ENCODE measurements at regions not wholly inside any gene's neighbourhood (a gene's known extent, or its start where the extent isn't known, plus 50 kb on each side); places are given as distances from the start of the nearest gene placed in this dataset.

DNA sequence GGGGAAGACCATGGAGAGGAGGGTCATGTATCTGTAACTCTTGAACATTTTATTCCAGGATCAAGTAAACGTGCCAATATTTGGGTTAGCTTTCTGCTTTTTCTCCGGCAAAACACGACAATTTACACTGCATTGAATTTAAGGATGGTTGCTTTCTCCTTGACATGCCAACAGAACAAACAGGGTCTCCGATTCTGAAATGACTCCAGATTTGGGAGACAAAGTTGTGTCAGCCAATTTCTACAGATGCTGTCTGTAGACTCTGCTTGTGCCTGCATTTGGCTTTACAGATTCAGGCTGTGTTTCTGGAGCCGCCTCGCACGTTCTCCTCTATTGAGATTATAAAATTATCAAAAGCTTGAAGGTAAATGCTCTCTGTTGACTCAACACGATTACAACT lies 207.0 kb downstream of the ASMT start:
- intact Hi-C loops (cut with micrococcal nuclease; ENCODE audit: unreplicated experiment): no loop called here
- POLR2A ChIA-PET (ENCODE audit: low non-redundant PET): no interaction called here
- no peak for TF ChIP-seq EZH2 (IDR thresholded peaks at IDR 0.05; ENCODE audit: borderline replicate concordance, low read depth, low read length, poor library complexity, severe bottlenecking)
- TF ChIP-seq, protein P1, sequence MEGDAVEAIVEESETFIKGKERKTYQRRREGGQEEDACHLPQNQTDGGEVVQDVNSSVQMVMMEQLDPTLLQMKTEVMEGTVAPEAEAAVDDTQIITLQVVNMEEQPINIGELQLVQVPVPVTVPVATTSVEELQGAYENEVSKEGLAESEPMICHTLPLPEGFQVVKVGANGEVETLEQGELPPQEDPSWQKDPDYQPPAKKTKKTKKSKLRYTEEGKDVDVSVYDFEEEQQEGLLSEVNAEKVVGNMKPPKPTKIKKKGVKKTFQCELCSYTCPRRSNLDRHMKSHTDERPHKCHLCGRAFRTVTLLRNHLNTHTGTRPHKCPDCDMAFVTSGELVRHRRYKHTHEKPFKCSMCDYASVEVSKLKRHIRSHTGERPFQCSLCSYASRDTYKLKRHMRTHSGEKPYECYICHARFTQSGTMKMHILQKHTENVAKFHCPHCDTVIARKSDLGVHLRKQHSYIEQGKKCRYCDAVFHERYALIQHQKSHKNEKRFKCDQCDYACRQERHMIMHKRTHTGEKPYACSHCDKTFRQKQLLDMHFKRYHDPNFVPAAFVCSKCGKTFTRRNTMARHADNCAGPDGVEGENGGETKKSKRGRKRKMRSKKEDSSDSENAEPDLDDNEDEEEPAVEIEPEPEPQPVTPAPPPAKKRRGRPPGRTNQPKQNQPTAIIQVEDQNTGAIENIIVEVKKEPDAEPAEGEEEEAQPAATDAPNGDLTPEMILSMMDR (conservative IDR thresholded peaks at IDR 0.05; ENCODE audit: low read depth, low read length): no peak

DNA sequence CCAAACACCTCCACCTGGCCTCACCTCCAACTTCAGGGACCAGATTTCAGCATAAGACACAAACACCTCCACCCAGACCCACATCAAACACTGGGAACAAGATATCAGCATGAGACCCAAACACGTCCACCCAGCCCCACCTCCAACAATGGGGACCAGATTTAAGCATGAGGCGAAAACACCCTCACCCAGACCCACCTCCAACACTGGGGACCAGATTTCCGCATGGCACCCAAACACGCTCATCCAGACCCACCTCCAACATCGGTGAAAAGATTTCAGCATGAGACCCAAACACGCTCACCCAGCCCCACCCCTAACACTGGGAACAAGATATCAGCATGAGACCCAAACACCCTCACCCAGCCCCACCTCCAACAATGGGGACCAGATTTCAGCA lies 210.0 kb downstream of the ASMT start:
- TF ChIP-seq, protein P1 (conservative IDR thresholded peaks at IDR 0.05; ENCODE audit: low read depth, low read length): no peak
- TF ChIP-seq EZH2 (IDR thresholded peaks at IDR 0.05; ENCODE audit: borderline replicate concordance, low read depth, low read length, poor library complexity, severe bottlenecking): no peak
- BruUV-seq (replicated peaks): no TSS peak

More for the DNA sequence above, 207.0 kb downstream of the ASMT start:
- Histone ChIP-seq H3K4me3 (ENCODE audit: low read depth, low read length, poor library complexity, severe bottlenecking) (no peak overlapping the region), H3K27me3 (replicated peaks; ENCODE audit: insufficient read depth, low read depth, low read length, poor library complexity) (no peaks in the 10 kb centered on the region), H3K36me3 (ENCODE audit: insufficient read depth, low read length, poor library complexity, severe bottlenecking) (no peaks in the 10 kb centered on the region), H3K27ac (ENCODE audit: low read depth, low read length, poor library complexity, severe bottlenecking) (no peak overlapping the region), H3K9me3 (ENCODE audit: low read depth, low read length, poor library complexity, severe bottlenecking) (no peaks in the 10 kb centered on the region), H3K4me1 (ENCODE audit: insufficient read depth, low read length, poor library complexity, severe bottlenecking) (no peaks in the 10 kb centered on the region)
- CTCF ChIA-PET: no interaction called here
- no peak for DNase-seq (ENCODE audit: low spot score)
- BruUV-seq (replicated peaks): no TSS peak

DNA sequence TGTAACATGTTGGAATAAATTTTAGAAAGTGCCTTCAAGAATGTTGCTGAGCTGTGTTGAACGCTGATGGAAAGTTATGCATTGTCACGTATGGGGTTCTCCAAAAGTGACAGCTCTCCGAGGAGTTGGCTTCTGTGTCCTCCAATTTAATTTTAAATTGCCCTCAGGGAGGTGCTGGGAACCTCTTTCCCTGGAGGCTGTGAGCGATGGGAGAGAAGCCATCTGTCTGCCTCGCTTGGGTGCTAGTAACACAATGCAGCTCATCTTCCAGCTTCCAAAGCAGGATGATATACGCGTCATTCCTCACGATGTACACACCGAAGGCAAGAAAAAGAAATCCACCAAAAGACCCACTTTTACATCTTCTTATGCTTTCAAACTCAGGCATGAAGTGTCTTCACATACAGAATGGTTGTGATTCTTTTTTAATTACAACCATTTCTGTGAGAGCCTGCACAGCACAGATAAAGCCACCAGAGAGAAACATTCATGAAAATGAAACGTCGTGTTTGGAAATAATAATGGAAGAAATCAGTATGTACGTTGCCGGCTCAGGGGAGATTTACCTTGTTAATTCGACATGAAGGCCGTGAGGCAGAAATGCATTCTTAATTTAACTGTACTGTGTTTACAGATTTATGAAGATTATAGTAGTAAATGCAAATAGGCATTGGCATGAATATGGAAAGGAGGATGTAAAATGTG lies 218.9 kb downstream of the ASMT start:
- H3K27me3 ChIP-seq (replicated peaks; ENCODE audit: insufficient read depth, low read depth, low read length, poor library complexity): no peaks in the 10 kb centered on the region
- H3K4me1 ChIP-seq (ENCODE audit: insufficient read depth, low read length, poor library complexity, severe bottlenecking): no peaks in the 10 kb centered on the region
- BruUV-seq (replicated peaks): no TSS peak
- no peak for DNase-seq (ENCODE audit: low spot score)
- H3K27ac ChIP-seq (ENCODE audit: low read depth, low read length, poor library complexity, severe bottlenecking): no peak overlapping the region
- intact Hi-C loops (cut with micrococcal nuclease; ENCODE audit: unreplicated experiment): no loop called here
- peaks cover 6% of the 10 kb centered on the region for H3K9me3 ChIP-seq (ENCODE audit: low read depth, low read length, poor library complexity, severe bottlenecking)
- H3K4me3 ChIP-seq (ENCODE audit: low read depth, low read length, poor library complexity, severe bottlenecking): no peak overlapping the region
- H3K36me3 ChIP-seq (ENCODE audit: insufficient read depth, low read length, poor library complexity, severe bottlenecking): no peaks in the 10 kb centered on the region
- TF ChIP-seq, protein P1 (conservative IDR thresholded peaks at IDR 0.05; ENCODE audit: low read depth, low read length): no peak
- TF ChIP-seq EZH2 (IDR thresholded peaks at IDR 0.05; ENCODE audit: borderline replicate concordance, low read depth, low read length, poor library complexity, severe bottlenecking): no peak
- CTCF ChIA-PET: no interaction called here
- POLR2A ChIA-PET (ENCODE audit: low non-redundant PET): no interaction called here

More for the DNA sequence above, 210.0 kb downstream of the ASMT start:
- H3K27me3 ChIP-seq (replicated peaks; ENCODE audit: insufficient read depth, low read depth, low read length, poor library complexity): no peaks in the 10 kb centered on the region
- no peaks in the 10 kb centered on the region for H3K4me1 ChIP-seq (ENCODE audit: insufficient read depth, low read length, poor library complexity, severe bottlenecking)
- H3K4me3 ChIP-seq (ENCODE audit: low read depth, low read length, poor library complexity, severe bottlenecking): no peak overlapping the region
- ChIA-PET POLR2A (ENCODE audit: low non-redundant PET) (no interaction called here), CTCF (no interaction called here)
- H3K36me3 ChIP-seq (ENCODE audit: insufficient read depth, low read length, poor library complexity, severe bottlenecking): no peaks in the 10 kb centered on the region
- no peak for DNase-seq (ENCODE audit: low spot score)
- no peaks in the 10 kb centered on the region for H3K9me3 ChIP-seq (ENCODE audit: low read depth, low read length, poor library complexity, severe bottlenecking)
- intact Hi-C loops (cut with micrococcal nuclease; ENCODE audit: unreplicated experiment): no loop called here
- H3K27ac ChIP-seq (ENCODE audit: low read depth, low read length, poor library complexity, severe bottlenecking): no peak overlapping the region
